H9 (cell line): ENCODE measurements at regions not wholly inside any gene's neighbourhood (a gene's known extent, or its start where the extent isn't known, plus 50 kb on each side); places are given as distances from the start of the nearest gene placed in this dataset.

Experiments used
- DNase-seq: peaks from one replicate; pipeline ENCODE4 v3.0.0-alpha.2; 2017
- H2AFZ ChIP-seq: one replicate; pipeline ENCODE4 v1.6.1; 2013; ENCODE audit warnings: mild to moderate bottlenecking, low read length, control low read depth, moderate library complexity
- H2AK5ac ChIP-seq: 2 replicates; pipeline ENCODE4 v1.6.1; 2013; ENCODE audit warnings: low read length, control low read depth, mixed read lengths; ENCODE audit not compliant: insufficient read length
- H2BK120ac ChIP-seq: one replicate; pipeline ENCODE4 v1.6.1; 2013; ENCODE audit warnings: low read depth, mild to moderate bottlenecking, low read length, control low read depth, inconsistent platforms; ENCODE audit not compliant: poor library complexity, severe bottlenecking
- H2BK12ac ChIP-seq: 2 replicates; pipeline ENCODE4 v1.6.1; 2013; ENCODE audit warnings: low read length, control low read depth, mixed read lengths, low read depth; ENCODE audit not compliant: insufficient read length
- H2BK15ac ChIP-seq: 2 replicates; pipeline ENCODE4 v1.6.1; 2013; ENCODE audit warnings: low read depth, low read length, control low read depth
- H2BK20ac ChIP-seq: one replicate; pipeline ENCODE4 v1.6.1; 2013; ENCODE audit warnings: low read depth, mild to moderate bottlenecking, low read length, control low read depth, inconsistent platforms; ENCODE audit not compliant: poor library complexity, severe bottlenecking
- H2BK5ac ChIP-seq: 2 replicates; pipeline ENCODE4 v1.6.1; 2013; ENCODE audit warnings: low read length, control low read depth, mixed read lengths; ENCODE audit not compliant: insufficient read length
- H3K14ac ChIP-seq: 2 replicates; pipeline ENCODE4 v1.6.1; 2013; ENCODE audit warnings: low read length, control low read depth; ENCODE audit not compliant: insufficient read depth
- H3K18ac ChIP-seq: 2 replicates; pipeline ENCODE4 v1.6.1; 2013; ENCODE audit warnings: low read depth, mild to moderate bottlenecking, mixed read lengths, low read length, control low read depth; ENCODE audit not compliant: insufficient read length
- H3K23ac ChIP-seq: 2 replicates; pipeline ENCODE4 v1.6.1; 2013; ENCODE audit warnings: low read length, control low read depth, mixed read lengths, low read depth; ENCODE audit not compliant: insufficient read length
- H3K23me2 ChIP-seq: 2 replicates; pipeline ENCODE4 v1.6.1; 2013; ENCODE audit warnings: low read depth, mild to moderate bottlenecking, mixed read lengths, low read length, control low read depth; ENCODE audit not compliant: insufficient read length, poor library complexity, severe bottlenecking
- H3K27ac ChIP-seq: 2 replicates; pipeline ENCODE4 v1.5.1; 2013; ENCODE audit warnings: low read length, control low read depth, mixed read lengths, low read depth; ENCODE audit not compliant: insufficient read length
- H3K27me3 ChIP-seq: 2 replicates; pipeline ENCODE4 v1.6.1; 2013; ENCODE audit warnings: low read length, control low read depth, inconsistent platforms; ENCODE audit not compliant: insufficient read depth
- H3K4ac ChIP-seq: 2 replicates; pipeline ENCODE4 v1.6.1; 2013; ENCODE audit warnings: low read depth, mild to moderate bottlenecking, control low read depth, inconsistent platforms, low read length, moderate library complexity
- H3K4me1 ChIP-seq: 2 replicates; pipeline ENCODE4 v1.6.1; 2013; ENCODE audit warnings: low read length, control low read depth, inconsistent platforms; ENCODE audit not compliant: insufficient read depth
- H3K4me2 ChIP-seq: 2 replicates; pipeline ENCODE4 v1.6.1; 2013; ENCODE audit warnings: low read length, control low read depth, mixed read lengths; ENCODE audit not compliant: insufficient read length, insufficient read depth
- H3K56ac ChIP-seq: 2 replicates; pipeline ENCODE4 v1.6.1; 2013; ENCODE audit warnings: low read depth, mild to moderate bottlenecking, mixed read lengths, low read length, control low read depth; ENCODE audit not compliant: insufficient read length
- H3K79me1 ChIP-seq: 2 replicates; pipeline ENCODE4 v1.6.1; 2013; ENCODE audit warnings: low read depth, mild to moderate bottlenecking, moderate library complexity, low read length, control low read depth, inconsistent platforms; ENCODE audit not compliant: insufficient read depth, poor library complexity, severe bottlenecking
- H3K79me2 ChIP-seq: 2 replicates; pipeline ENCODE4 v1.6.1; 2013; ENCODE audit warnings: low read length, control low read depth, inconsistent platforms; ENCODE audit not compliant: insufficient read depth
- H3K9ac ChIP-seq: 2 replicates; pipeline ENCODE4 v1.6.1; 2013; ENCODE audit warnings: low read length, control low read depth, mixed read lengths; ENCODE audit not compliant: insufficient read length; ENCODE audit errors: extremely low read depth
- H3K9me3 ChIP-seq: one replicate; pipeline ENCODE4 v1.6.1; 2013; ENCODE audit warnings: low read depth, low read length, inconsistent platforms; ENCODE audit not compliant: control insufficient read depth
- H3T11ph ChIP-seq: one replicate; pipeline ENCODE4 v1.6.1; 2013; ENCODE audit warnings: mild to moderate bottlenecking, low read length, control low read depth, inconsistent platforms
- H4K20me1 ChIP-seq: one replicate; pipeline ENCODE4 v1.6.1; 2013; ENCODE audit not compliant: control insufficient read depth, insufficient read length, insufficient read depth
- H4K5ac ChIP-seq: 2 replicates; pipeline ENCODE4 v1.6.1; 2013; ENCODE audit warnings: low read depth, mild to moderate bottlenecking, mixed read lengths, low read length, control low read depth; ENCODE audit not compliant: insufficient read length
- H4K8ac ChIP-seq: replicated peaks from 2 replicates; pipeline ENCODE4 v1.6.1; 2013; ENCODE audit warnings: low read length, control low read depth, mixed read lengths, low read depth; ENCODE audit not compliant: insufficient read length
- H4K91ac ChIP-seq: 2 replicates; pipeline ENCODE4 v1.6.1; 2013; ENCODE audit warnings: low read depth, mild to moderate bottlenecking, moderate library complexity, mixed read lengths, low read length, control low read depth; ENCODE audit not compliant: insufficient read length
- H3K27ac Mint-ChIP-seq, 3 experiments: 2 replicates in 2 of 3; 3 replicates in 1 of 3; pipeline ENCODE4 v1.8.0; 2020 to 2021; ENCODE audit warnings: mixed read lengths in 3 of 3, mild to moderate bottlenecking in 1 of 3, moderate library complexity in 1 of 3
- H3K27me3 Mint-ChIP-seq: 2 replicates; pipeline ENCODE4 v1.8.0; 2021; ENCODE audit warnings: low read depth, mild to moderate bottlenecking, moderate library complexity, mixed read lengths
- H3K36me3 Mint-ChIP-seq, 3 experiments: 2 replicates in 2 of 3; 3 replicates in 1 of 3; pipeline ENCODE4 v1.8.0; 2020 to 2021; ENCODE audit warnings: low read depth in 3 of 3, mixed read lengths in 3 of 3; ENCODE audit not compliant: insufficient read depth in 1 of 3
- H3K4me1 Mint-ChIP-seq, 2 experiments: 2 replicates each; pipeline ENCODE4 v1.8.0; 2020; ENCODE audit warnings: mixed read lengths in 2 of 2
- H3K4me3 Mint-ChIP-seq, 2 experiments: 2 replicates in 1 of 2; 3 replicates in 1 of 2; pipeline ENCODE4 v1.8.0; 2020 to 2021; ENCODE audit warnings: mild to moderate bottlenecking in 2 of 2, mixed read lengths in 2 of 2, moderate library complexity in 1 of 2
- H3K9me3 Mint-ChIP-seq, 2 experiments: 2 replicates in 1 of 2; 3 replicates in 1 of 2; pipeline ENCODE4 v1.8.0; 2020; ENCODE audit warnings: mild to moderate bottlenecking in 2 of 2, mixed read lengths in 2 of 2, moderate library complexity in 1 of 2
- WGBS: extraction: QIAGEN DNeasy Blood & Tissue Kit; methylation state at CpG from one replicate; pipeline ENCODE4 v1.1.7; 2013; ENCODE audit warnings: missing lambda C conversion rate, low lambda C conversion rate, mixed read lengths; ENCODE audit not compliant: insufficient read length; ENCODE audit errors: extremely low coverage; 5-methylcytosine and 5-hydroxymethylcytosine counted together
- TF ChIP-seq, protein P1 (sequence below): fragments of 200-600 bp; sonication (generic); conservative IDR thresholded peaks from 3 replicates; pipeline ENCODE4 v1.8.0; 2021; ENCODE audit warnings: antibody characterized with exemption, mild to moderate bottlenecking

DNA sequence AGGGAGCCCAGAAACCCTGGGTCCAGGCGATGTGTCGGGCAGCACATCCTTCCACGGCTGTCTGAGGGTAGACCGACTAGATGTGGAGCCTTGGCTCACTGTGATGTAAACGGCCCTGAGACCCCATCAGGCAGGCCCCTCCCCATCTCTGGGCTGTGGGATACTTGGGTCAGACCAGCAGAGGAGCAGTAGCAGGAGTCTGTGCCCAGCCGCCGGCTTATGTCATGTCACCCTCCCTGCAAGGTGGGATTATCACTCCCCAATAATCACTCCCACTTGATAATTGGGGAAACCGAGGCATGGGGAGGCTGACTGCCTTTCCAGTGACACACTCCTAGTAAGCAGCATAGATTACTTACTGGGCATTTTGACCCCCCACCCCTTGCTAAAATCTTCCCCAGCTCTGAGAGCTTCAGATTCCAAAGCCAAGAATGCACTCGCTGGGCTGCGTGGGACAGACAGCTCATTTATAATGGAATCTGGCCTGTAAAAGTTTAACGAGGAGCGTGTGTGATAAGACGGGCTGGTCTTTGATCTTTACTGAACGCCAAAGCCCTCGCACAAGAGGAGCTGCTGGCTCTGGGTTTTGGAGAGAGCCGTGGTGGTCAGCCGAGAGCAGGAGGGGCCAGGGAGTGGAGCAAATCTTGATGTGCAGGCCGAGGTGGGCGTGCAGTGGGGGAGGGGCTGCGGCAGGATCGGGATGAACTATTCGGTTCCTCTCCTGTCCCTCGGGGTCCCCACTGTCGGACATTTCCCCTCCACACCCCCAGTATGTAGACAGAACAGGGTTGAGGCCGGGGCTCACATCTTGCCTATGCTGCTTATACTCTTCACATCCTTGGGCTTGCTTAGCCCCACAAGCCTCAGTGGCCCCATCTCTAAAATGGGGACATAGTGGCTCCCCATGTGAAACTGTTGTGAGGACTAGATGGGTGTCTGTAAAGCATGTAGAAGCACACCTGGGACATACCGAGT lies 200.0 kb downstream of the GLI2 start:
- Histone ChIP-seq H3K18ac (no peak overlapping the region), H3K4me1 (no peaks in the 10 kb centered on the region; the same call in 1 of the 2 replicates), H2AK5ac (no peak overlapping the region), H3K14ac (no peak overlapping the region; the same call in 1 of the 2 replicates), H4K8ac (no peak overlapping the region), H4K20me1 (no peaks in the 10 kb centered on the region), H4K91ac (no peak overlapping the region), H3K23me2 (no peaks in the 10 kb centered on the region), H3K23ac (no peak overlapping the region), H3K4me2 (no peak overlapping the region), H3K56ac (no peak overlapping the region), H3K79me2 (no peaks in the 10 kb centered on the region), H2BK15ac (no peak overlapping the region; the same call in 1 of the 2 replicates), H2BK5ac (no peak overlapping the region), H2BK20ac (no peak overlapping the region), H4K5ac (no peak overlapping the region), H3K9me3 (no peaks in the 10 kb centered on the region), H3K9ac (no peak overlapping the region), H2BK12ac (no peak overlapping the region), H3K4ac (no peak overlapping the region), H3K79me1 (no peaks in the 10 kb centered on the region), H2BK120ac (no peak overlapping the region), H3K27ac (no peak overlapping the region), H2AFZ (no peak overlapping the region), H3K27me3 (no peaks in the 10 kb centered on the region), H3T11ph (no peak overlapping the region)
- TF ChIP-seq, protein P1, sequence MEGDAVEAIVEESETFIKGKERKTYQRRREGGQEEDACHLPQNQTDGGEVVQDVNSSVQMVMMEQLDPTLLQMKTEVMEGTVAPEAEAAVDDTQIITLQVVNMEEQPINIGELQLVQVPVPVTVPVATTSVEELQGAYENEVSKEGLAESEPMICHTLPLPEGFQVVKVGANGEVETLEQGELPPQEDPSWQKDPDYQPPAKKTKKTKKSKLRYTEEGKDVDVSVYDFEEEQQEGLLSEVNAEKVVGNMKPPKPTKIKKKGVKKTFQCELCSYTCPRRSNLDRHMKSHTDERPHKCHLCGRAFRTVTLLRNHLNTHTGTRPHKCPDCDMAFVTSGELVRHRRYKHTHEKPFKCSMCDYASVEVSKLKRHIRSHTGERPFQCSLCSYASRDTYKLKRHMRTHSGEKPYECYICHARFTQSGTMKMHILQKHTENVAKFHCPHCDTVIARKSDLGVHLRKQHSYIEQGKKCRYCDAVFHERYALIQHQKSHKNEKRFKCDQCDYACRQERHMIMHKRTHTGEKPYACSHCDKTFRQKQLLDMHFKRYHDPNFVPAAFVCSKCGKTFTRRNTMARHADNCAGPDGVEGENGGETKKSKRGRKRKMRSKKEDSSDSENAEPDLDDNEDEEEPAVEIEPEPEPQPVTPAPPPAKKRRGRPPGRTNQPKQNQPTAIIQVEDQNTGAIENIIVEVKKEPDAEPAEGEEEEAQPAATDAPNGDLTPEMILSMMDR, result no peak
- no peak for DNase-seq
- peaks cover 4% of the 10 kb centered on the region in 2 experiments; a peak in 1 of 5 replicates for H3K9me3 Mint-ChIP-seq
- peaks cover 9 to 18% (median 14%) of the 10 kb centered on the region in 3 experiments for H3K36me3 Mint-ChIP-seq
- no peak overlapping the region for H3K4me3 Mint-ChIP-seq
- H3K4me1 Mint-ChIP-seq, result peaks cover 28 to 36% of the 10 kb centered on the region in 2 experiments
- WGBS, result no CpG with 5 or more reads among the region's 26 CpGs
- peak overlapping the region in 1 of 3 experiments; percentile 76; a peak in 2 of 7 replicates for H3K27ac Mint-ChIP-seq
- H3K27me3 Mint-ChIP-seq, result no peaks in the 10 kb centered on the region
